Natural killer cell (primary cell): ENCODE measurements at regions not wholly inside any gene's neighbourhood (a gene's known extent, or its start where the extent isn't known, plus 50 kb on each side); places are given as distances from the start of the nearest gene placed in this dataset.

Experiments used
- ATAC-seq, 3 donors: fragments of 150-1000 bp in 2 of 3; fragments of 200-7000 bp in 1 of 3; cut with Tn5 transposase; 1 replicate in 1 of 3; 2 replicates in 2 of 3; pipeline ENCODE4 v1.10.0; 2021; ENCODE audit warnings: mild to moderate bottlenecking in 2 of 3, moderate library complexity in 2 of 3
- DNase-seq, 2 donors: peaks; one replicate each; pipeline versions ENCODE4 v3.0.0 to v3.0.0-alpha.2; 2013 to 2021; ENCODE audit warnings: mixed read lengths in 1 of 2
- H3K27ac ChIP-seq: one replicate; pipeline ENCODE4 v1.5.1; 2013; ENCODE audit warnings: mild to moderate bottlenecking, low read length
- H3K27me3 ChIP-seq: one replicate; pipeline ENCODE4 v1.6.1; 2013; ENCODE audit warnings: low read length; ENCODE audit not compliant: control insufficient read depth, insufficient read depth
- H3K36me3 ChIP-seq: one replicate; pipeline ENCODE4 v1.6.1; 2013; ENCODE audit warnings: low read length; ENCODE audit not compliant: control insufficient read depth, insufficient read depth
- H3K4me1 ChIP-seq: one replicate; pipeline ENCODE4 v1.6.1; 2013; ENCODE audit warnings: low read length; ENCODE audit not compliant: control insufficient read depth, insufficient read depth
- H3K4me3 ChIP-seq: one replicate; pipeline ENCODE4 v1.5.1; 2013; ENCODE audit warnings: low read length
- H3K9me3 ChIP-seq: one replicate; pipeline ENCODE4 v1.6.1; 2013; ENCODE audit warnings: low read length; ENCODE audit not compliant: control insufficient read depth, insufficient read depth
- H3K27ac Mint-ChIP-seq, 2 donors: one replicate each; pipeline ENCODE4 v1.8.0; 2022; ENCODE audit warnings: mild to moderate bottlenecking in 2 of 2, mixed read lengths in 2 of 2, moderate library complexity in 1 of 2
- H3K27me3 Mint-ChIP-seq, 2 donors: one replicate each; pipeline ENCODE4 v1.8.0; 2022; ENCODE audit warnings: low read depth in 2 of 2, mixed read lengths in 2 of 2
- H3K36me3 Mint-ChIP-seq: one replicate; pipeline ENCODE4 v1.8.0; 2022; ENCODE audit warnings: mixed read lengths
- H3K4me1 Mint-ChIP-seq, 2 donors: one replicate each; pipeline ENCODE4 v1.8.0; 2022; ENCODE audit warnings: mixed read lengths in 2 of 2
- H3K4me3 Mint-ChIP-seq: one replicate; pipeline ENCODE4 v1.8.0; 2022; ENCODE audit warnings: mild to moderate bottlenecking, moderate library complexity, mixed read lengths
- H3K9me3 Mint-ChIP-seq, 2 donors: one replicate each; pipeline ENCODE4 v1.8.0; 2022; ENCODE audit warnings: mixed read lengths in 2 of 2
- CTCF ChIP-seq: fragments of 200-600 bp; IDR thresholded peaks from one replicate; pipeline ENCODE4 v1.8.0; 2022; ENCODE audit warnings: antibody characterized with exemption
- WGBS: methylation state at CpG from one replicate; pipeline ENCODE4 v1.1.7; 2013; ENCODE audit warnings: missing lambda C conversion rate; ENCODE audit not compliant: insufficient coverage; 5-methylcytosine and 5-hydroxymethylcytosine counted together
- intact Hi-C: fragments of 100-400 bp; cut with micrococcal nuclease; formaldehyde crosslinking; loops from one replicate; pipeline ENCODE4 v1.14.2; 2022

- Histone ChIP-seq H3K4me3 (no peak overlapping the region), H3K36me3 (no peaks in the 10 kb centered on the region), H3K27ac (peak overlapping the region; percentile 90), H3K27me3 (no peaks in the 10 kb centered on the region), H3K9me3 (no peaks in the 10 kb centered on the region), H3K4me1 (peaks cover 85% of the 10 kb centered on the region)
- Mint-ChIP-seq H3K36me3 (no peaks in the 10 kb centered on the region), H3K27ac (peak overlapping the region; percentile 94 to 97), H3K9me3 (no peaks in the 10 kb centered on the region), H3K4me1 (peaks cover 78 to 88% of the 10 kb centered on the region in 2 donors), H3K27me3 (no peaks in the 10 kb centered on the region), H3K4me3 (peak overlapping the region; percentile 53)
- TF ChIP-seq CTCF, result no peak
- ATAC-seq (no peak), DNase-seq (peak in 1 of 2 donors; percentile 75)
- intact Hi-C loops, result loop anchor here (5.0 to 10.0 kb wide), 3 partner anchors 439 to 1619 kb away; partner anchors contain the start of gene UBALD2
- WGBS, result 93% methylated on average over 11 of the region's 11 CpGs
Measured at GRCh38 chr17:77884019-77884418, 74.5 kb upstream of the TNRC6C start.

GRCh38 chr17:77884967-77885641, 73.4 kb upstream of the TNRC6C start:
- H3K9me3 Mint-ChIP-seq, result no peaks in the 10 kb centered on the region
- Histone ChIP-seq H3K4me1 (peaks cover 74% of the 10 kb centered on the region), H3K9me3 (no peaks in the 10 kb centered on the region), H3K36me3 (no peaks in the 10 kb centered on the region), H3K27me3 (no peaks in the 10 kb centered on the region), H3K27ac (no peak overlapping the region), H3K4me3 (no peak overlapping the region)
- H3K4me1 Mint-ChIP-seq, result peaks cover 72 to 81% of the 10 kb centered on the region in 2 donors
- intact Hi-C loops, result loop anchor here (5.0 to 10.0 kb wide), 3 partner anchors 440 to 1620 kb away; partner anchors contain the start of gene UBALD2
- WGBS, result 76% methylated on average over 3 of the region's 4 CpGs
- no peak for TF ChIP-seq CTCF
- no peak for ATAC-seq
- H3K36me3 Mint-ChIP-seq, result no peaks in the 10 kb centered on the region
- DNase-seq, result peak in 1 of 2 donors; percentile 40
- H3K27ac Mint-ChIP-seq, result peak overlapping the region; percentile 94 to 97
- H3K4me3 Mint-ChIP-seq, result no peak overlapping the region
- no peaks in the 10 kb centered on the region for H3K27me3 Mint-ChIP-seq

- no peak for DNase-seq
- H3K27ac Mint-ChIP-seq, result peak overlapping the region; percentile 96 to 97
- peaks cover 72 to 74% of the 10 kb centered on the region in 2 donors for H3K4me1 Mint-ChIP-seq
- Histone ChIP-seq H3K4me3 (no peak overlapping the region), H3K36me3 (no peaks in the 10 kb centered on the region), H3K4me1 (peaks cover 67% of the 10 kb centered on the region), H3K27me3 (no peaks in the 10 kb centered on the region), H3K9me3 (no peaks in the 10 kb centered on the region), H3K27ac (no peak overlapping the region)
- no peak for TF ChIP-seq CTCF
- WGBS, result 87% methylated on average over 8 of the region's 8 CpGs
- intact Hi-C loops, result loop anchor here (10.0 kb wide), 2 partner anchors 441 to 1621 kb away; partner anchors contain the start of gene UBALD2
- peak overlapping the region; percentile 93 for H3K4me3 Mint-ChIP-seq
- no peaks in the 10 kb centered on the region for H3K27me3 Mint-ChIP-seq
- no peaks in the 10 kb centered on the region for H3K9me3 Mint-ChIP-seq
- ATAC-seq, result no peak
- no peaks in the 10 kb centered on the region for H3K36me3 Mint-ChIP-seq
Measured at GRCh38 chr17:77885678-77886386, 72.7 kb upstream of the TNRC6C start.
